Stromal cell of bone marrow (primary cell): ENCODE measurements at regions not wholly inside any gene's neighbourhood (a gene's known extent, or its start where the extent isn't known, plus 50 kb on each side); places are given as distances from the start of the nearest gene placed in this dataset.
A peak's percentile ranks its signal among the peaks of the same experiment; 100 is the strongest.
"Not testable (repeated sequence)": the region's sequence is repeated elsewhere in the genome, so short reads cannot be mapped to it uniquely, and the experiment has no call there.

Source experiments
- DNase-seq: peaks from one replicate; pipeline ENCODE4 v3.0.0-alpha.2; 2012; ENCODE audit warnings: low read depth

- no peak for DNase-seq
Observed at GRCh38 chr20:52434453-52434852, 242.9 kb upstream of the ZFP64 start.

GRCh38 chr20:52434041-52434425 is 242.5 kb upstream of the ZFP64 start:
- no peak for DNase-seq

- no peak for DNase-seq
Observed at GRCh38 chr20:52433326-52434040, 241.9 kb upstream of the ZFP64 start.

GRCh38 chr20:52432740-52433139 is 241.2 kb upstream of the ZFP64 start:
- DNase-seq = peak; percentile 86

GRCh38 chr20:52429029-52429428 is 237.4 kb upstream of the ZFP64 start:
- DNase-seq = no peak

- no peak for DNase-seq
Observed at GRCh38 chr20:52427960-52428359, 236.4 kb upstream of the ZFP64 start.

- no peak for DNase-seq
Observed at GRCh38 chr20:52426856-52427255, 235.3 kb upstream of the ZFP64 start.

GRCh38 chr20:52425701-52426100 is 234.1 kb upstream of the ZFP64 start:
- DNase-seq = no peak

- peak; percentile 32 for DNase-seq
Observed at GRCh38 chr20:52425253-52425652, 233.7 kb upstream of the ZFP64 start.

- DNase-seq = not testable (repeated sequence)
Observed at GRCh38 chr20:52424357-52424942, 232.9 kb upstream of the ZFP64 start.

GRCh38 chr20:52423536-52424140 is 232.1 kb upstream of the ZFP64 start:
- not testable (repeated sequence) for DNase-seq

GRCh38 chr20:52422574-52423336 is 231.2 kb upstream of the ZFP64 start:
- DNase-seq = no peak

- DNase-seq = peak; percentile 51
Observed at GRCh38 chr20:52420805-52421204, 229.2 kb upstream of the ZFP64 start.

- no peak for DNase-seq
Observed at GRCh38 chr20:52419205-52419604, 227.6 kb upstream of the ZFP64 start.

GRCh38 chr20:52416953-52417352 is 225.4 kb upstream of the ZFP64 start:
- DNase-seq = no peak

- DNase-seq = no peak
Observed at GRCh38 chr20:52411611-52412010, 220.0 kb upstream of the ZFP64 start.

GRCh38 chr20:52410731-52411234 is 219.2 kb upstream of the ZFP64 start:
- peak; percentile 24 for DNase-seq

GRCh38 chr20:52410182-52410647 is 218.6 kb upstream of the ZFP64 start:
- peak; percentile 82 for DNase-seq

GRCh38 chr20:52405986-52406385 is 214.4 kb upstream of the ZFP64 start:
- DNase-seq = no peak

GRCh38 chr20:52405417-52405816 is 213.8 kb upstream of the ZFP64 start:
- no peak for DNase-seq

- DNase-seq = no peak
Observed at GRCh38 chr20:52404671-52405070, 213.1 kb upstream of the ZFP64 start.

- DNase-seq = no peak
Observed at GRCh38 chr20:52402950-52403349, 211.4 kb upstream of the ZFP64 start.
